Loucy (cell line): ENCODE measurements at regions not wholly inside any gene's neighbourhood (a gene's known extent, or its start where the extent isn't known, plus 50 kb on each side); places are given as distances from the start of the nearest gene placed in this dataset.

Experiments used
- H2AFZ ChIP-seq: fragments of 200-600 bp; sonication (generic); 2 replicates; pipeline ENCODE4 v1.6.0; 2016; ENCODE audit warnings: antibody characterized with exemption, mild to moderate bottlenecking, low read length, moderate library complexity
- H3F3A ChIP-seq: fragments of 200-600 bp; 2 replicates; pipeline ENCODE4 v1.6.0; 2016; ENCODE audit warnings: antibody characterized with exemption, low read depth, mild to moderate bottlenecking
- H3K27me3 ChIP-seq: fragments of 200-600 bp; sonication (generic); 2 replicates; pipeline ENCODE4 v1.6.1; 2014; ENCODE audit warnings: low read length, mild to moderate bottlenecking; ENCODE audit not compliant: insufficient read depth, poor library complexity, severe bottlenecking
- H3K36me3 ChIP-seq: fragments of 200-600 bp; sonication (generic); 2 replicates; pipeline ENCODE4 v1.6.1; 2016; ENCODE audit warnings: low read length; ENCODE audit not compliant: insufficient read depth
- H3K4me1 ChIP-seq: fragments of 200-600 bp; sonication (generic); 2 replicates; pipeline ENCODE4 v1.5.1; 2014; ENCODE audit warnings: low read length, mild to moderate bottlenecking; ENCODE audit not compliant: insufficient read depth, poor library complexity, severe bottlenecking
- H3K4me2 ChIP-seq: fragments of 200-600 bp; sonication (generic); 2 replicates; pipeline ENCODE4 v1.6.0; 2014; ENCODE audit warnings: antibody characterized with exemption, low read length, low read depth, mild to moderate bottlenecking; ENCODE audit not compliant: poor library complexity, severe bottlenecking
- H3K4me3 ChIP-seq: fragments of 200-600 bp; sonication (generic); 2 replicates; pipeline ENCODE4 v1.5.1; 2014; ENCODE audit warnings: low read length, mild to moderate bottlenecking, mixed read lengths; ENCODE audit not compliant: poor library complexity, severe bottlenecking
- H3K79me2 ChIP-seq: fragments of 200-600 bp; sonication (generic); 2 replicates; pipeline ENCODE4 v1.6.1; 2014; ENCODE audit warnings: low read length; ENCODE audit not compliant: insufficient read depth
- H3K9ac ChIP-seq: fragments of 200-600 bp; sonication (generic); 2 replicates; pipeline ENCODE4 v1.6.0; 2014; ENCODE audit warnings: mild to moderate bottlenecking, low read depth, low read length, moderate library complexity; ENCODE audit not compliant: poor library complexity, severe bottlenecking
- H3K9me2 ChIP-seq: fragments of 200-600 bp; sonication (generic); replicated peaks from 2 replicates; pipeline ENCODE4 v1.6.1; 2016; ENCODE audit warnings: low read depth, low read length, mixed read lengths
- H3K9me3 ChIP-seq: fragments of 200-600 bp; sonication (generic); 2 replicates; pipeline ENCODE4 v1.6.1; 2014; ENCODE audit warnings: mild to moderate bottlenecking, antibody characterized with exemption, low read length, low read depth; ENCODE audit not compliant: insufficient read depth
- H4K20me1 ChIP-seq: fragments of 200-600 bp; sonication (generic); 2 replicates; pipeline ENCODE4 v1.6.0; 2014; ENCODE audit warnings: antibody characterized with exemption, low read length, mild to moderate bottlenecking; ENCODE audit not compliant: insufficient read depth, poor library complexity, severe bottlenecking
- EZH2phosphoT487 ChIP-seq: fragments of 200-600 bp; IDR thresholded peaks from 2 replicates; pipeline ENCODE4 v1.6.1; 2018; ENCODE audit warnings: antibody characterized with exemption, mild to moderate bottlenecking, moderate library complexity, borderline replicate concordance
- TF ChIP-seq, protein P1 (sequence below): fragments of 200-600 bp; sonication (generic); conservative IDR thresholded peaks from 2 replicates; pipeline ENCODE4 v1.5.1; 2014; ENCODE audit warnings: mild to moderate bottlenecking, antibody characterized with exemption, low read length

DNA sequence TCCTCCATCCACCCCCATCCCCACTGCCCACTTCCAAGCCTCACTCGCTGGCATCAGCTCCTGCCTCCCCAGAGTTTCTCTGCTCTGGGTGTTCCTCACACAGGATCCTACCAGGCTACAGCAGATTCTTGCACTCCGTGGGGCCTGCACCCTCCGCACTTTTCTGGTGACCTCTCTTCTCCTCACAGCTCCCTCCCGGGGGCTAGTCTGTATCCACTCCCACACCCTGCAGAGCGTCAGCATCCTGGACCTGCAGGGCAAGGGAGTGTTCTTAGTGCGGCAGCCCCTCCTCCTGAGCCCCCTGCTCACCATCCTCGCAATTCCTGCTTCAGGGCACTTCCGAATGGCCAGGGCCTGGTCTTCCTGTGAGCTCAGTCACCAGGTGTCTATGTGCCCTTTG is 224.2 kb downstream of the DLL1 start:
- TF ChIP-seq, protein P1, sequence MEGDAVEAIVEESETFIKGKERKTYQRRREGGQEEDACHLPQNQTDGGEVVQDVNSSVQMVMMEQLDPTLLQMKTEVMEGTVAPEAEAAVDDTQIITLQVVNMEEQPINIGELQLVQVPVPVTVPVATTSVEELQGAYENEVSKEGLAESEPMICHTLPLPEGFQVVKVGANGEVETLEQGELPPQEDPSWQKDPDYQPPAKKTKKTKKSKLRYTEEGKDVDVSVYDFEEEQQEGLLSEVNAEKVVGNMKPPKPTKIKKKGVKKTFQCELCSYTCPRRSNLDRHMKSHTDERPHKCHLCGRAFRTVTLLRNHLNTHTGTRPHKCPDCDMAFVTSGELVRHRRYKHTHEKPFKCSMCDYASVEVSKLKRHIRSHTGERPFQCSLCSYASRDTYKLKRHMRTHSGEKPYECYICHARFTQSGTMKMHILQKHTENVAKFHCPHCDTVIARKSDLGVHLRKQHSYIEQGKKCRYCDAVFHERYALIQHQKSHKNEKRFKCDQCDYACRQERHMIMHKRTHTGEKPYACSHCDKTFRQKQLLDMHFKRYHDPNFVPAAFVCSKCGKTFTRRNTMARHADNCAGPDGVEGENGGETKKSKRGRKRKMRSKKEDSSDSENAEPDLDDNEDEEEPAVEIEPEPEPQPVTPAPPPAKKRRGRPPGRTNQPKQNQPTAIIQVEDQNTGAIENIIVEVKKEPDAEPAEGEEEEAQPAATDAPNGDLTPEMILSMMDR: no peak
- no peak for TF ChIP-seq EZH2phosphoT487
- H3K4me3 ChIP-seq: no peak overlapping the region
- no peak overlapping the region for H3K4me2 ChIP-seq
- H3K9me3 ChIP-seq: peaks cover 31% of the 10 kb centered on the region
- H3K9me2 ChIP-seq: no peaks in the 10 kb centered on the region
- H3K36me3 ChIP-seq: no peaks in the 10 kb centered on the region
- H3F3A ChIP-seq: no peaks in the 10 kb centered on the region
- no peak overlapping the region for H3K9ac ChIP-seq
- no peaks in the 10 kb centered on the region for H3K4me1 ChIP-seq
- no peak overlapping the region for H2AFZ ChIP-seq
- no peaks in the 10 kb centered on the region for H3K27me3 ChIP-seq
- no peaks in the 10 kb centered on the region for H3K79me2 ChIP-seq
- no peaks in the 10 kb centered on the region for H4K20me1 ChIP-seq

DNA sequence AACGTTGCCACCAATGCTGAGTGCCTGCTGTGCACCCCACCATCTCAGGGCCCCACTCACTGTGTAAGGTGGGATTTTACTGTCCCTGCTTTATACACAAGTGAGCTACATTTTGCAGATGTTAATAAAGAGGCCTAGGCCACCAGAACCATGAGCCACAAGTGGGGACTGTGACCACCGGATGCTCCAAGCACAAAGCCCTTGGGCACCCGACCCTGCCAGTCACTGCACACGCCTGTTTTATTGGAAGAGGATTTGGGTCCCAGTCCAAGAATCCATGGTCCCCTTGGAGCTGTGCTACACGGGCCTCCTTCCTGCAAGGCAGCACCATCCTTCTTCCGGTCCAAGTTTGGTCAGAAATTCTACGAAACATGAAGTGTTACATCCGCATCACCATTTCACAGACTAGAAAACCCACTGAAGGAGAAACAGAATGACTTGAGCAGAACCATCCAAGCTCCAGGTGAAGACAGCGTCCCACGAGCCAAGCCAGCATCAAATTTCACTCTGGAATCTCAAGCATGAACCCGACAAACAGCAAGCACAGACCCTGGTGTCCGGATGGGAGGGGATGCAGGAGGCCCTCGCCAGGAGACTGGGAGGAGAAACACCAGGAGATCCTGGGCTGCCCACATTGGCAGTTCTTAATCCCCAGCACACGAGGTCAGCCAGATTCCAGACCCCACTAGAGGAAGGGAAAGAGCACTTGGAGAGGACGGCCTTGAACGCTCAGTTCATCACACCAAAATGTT is 226.9 kb downstream of the DLL1 start:
- Histone ChIP-seq H3F3A (no peaks in the 10 kb centered on the region), H3K9ac (no peak overlapping the region), H2AFZ (no peak overlapping the region), H3K4me3 (no peak overlapping the region), H3K4me2 (no peak overlapping the region), H3K9me3 (peaks cover 25% of the 10 kb centered on the region; the same call in 1 of the 2 replicates), H3K27me3 (no peaks in the 10 kb centered on the region), H3K79me2 (no peaks in the 10 kb centered on the region), H3K4me1 (no peaks in the 10 kb centered on the region), H3K9me2 (no peaks in the 10 kb centered on the region), H3K36me3 (no peaks in the 10 kb centered on the region), H4K20me1 (no peaks in the 10 kb centered on the region)
- TF ChIP-seq EZH2phosphoT487: no peak
- TF ChIP-seq, protein P1: no peak

DNA sequence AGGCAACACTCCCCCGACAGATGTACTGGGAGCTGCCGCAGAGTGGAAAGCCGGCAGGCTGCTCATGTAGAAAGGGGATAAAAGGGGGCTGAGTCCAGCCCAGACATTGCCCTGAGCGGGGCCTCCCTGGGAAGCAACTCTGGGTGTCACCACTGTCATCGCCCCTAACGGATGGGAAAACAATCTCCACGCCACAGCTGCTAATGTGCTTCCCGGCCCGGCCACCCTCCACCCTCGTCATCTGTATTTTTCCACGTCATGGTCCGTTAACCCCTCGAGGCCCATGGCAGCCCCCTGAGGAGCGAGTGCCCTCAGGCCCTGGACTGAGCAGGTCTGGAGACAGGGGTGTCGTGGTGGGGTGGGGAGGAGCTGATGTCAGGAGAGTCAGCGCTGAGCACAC is 227.4 kb downstream of the DLL1 start:
- Histone ChIP-seq H3K9me2 (no peaks in the 10 kb centered on the region), H3K79me2 (no peaks in the 10 kb centered on the region), H3K27me3 (no peaks in the 10 kb centered on the region), H2AFZ (no peak overlapping the region), H3F3A (no peaks in the 10 kb centered on the region), H3K9ac (no peak overlapping the region), H3K4me3 (no peak overlapping the region), H4K20me1 (no peaks in the 10 kb centered on the region), H3K4me2 (no peak overlapping the region), H3K36me3 (no peaks in the 10 kb centered on the region), H3K4me1 (no peaks in the 10 kb centered on the region), H3K9me3 (peaks cover 22% of the 10 kb centered on the region; the same call in 1 of the 2 replicates)
- no peak for TF ChIP-seq EZH2phosphoT487
- TF ChIP-seq, protein P1: no peak
